ENCODE measurements at regions not wholly inside any gene's neighbourhood (a gene's known extent, or its start where the extent isn't known, plus 50 kb on each side); places are given as distances from the start of the nearest gene placed in this dataset.

DNA sequence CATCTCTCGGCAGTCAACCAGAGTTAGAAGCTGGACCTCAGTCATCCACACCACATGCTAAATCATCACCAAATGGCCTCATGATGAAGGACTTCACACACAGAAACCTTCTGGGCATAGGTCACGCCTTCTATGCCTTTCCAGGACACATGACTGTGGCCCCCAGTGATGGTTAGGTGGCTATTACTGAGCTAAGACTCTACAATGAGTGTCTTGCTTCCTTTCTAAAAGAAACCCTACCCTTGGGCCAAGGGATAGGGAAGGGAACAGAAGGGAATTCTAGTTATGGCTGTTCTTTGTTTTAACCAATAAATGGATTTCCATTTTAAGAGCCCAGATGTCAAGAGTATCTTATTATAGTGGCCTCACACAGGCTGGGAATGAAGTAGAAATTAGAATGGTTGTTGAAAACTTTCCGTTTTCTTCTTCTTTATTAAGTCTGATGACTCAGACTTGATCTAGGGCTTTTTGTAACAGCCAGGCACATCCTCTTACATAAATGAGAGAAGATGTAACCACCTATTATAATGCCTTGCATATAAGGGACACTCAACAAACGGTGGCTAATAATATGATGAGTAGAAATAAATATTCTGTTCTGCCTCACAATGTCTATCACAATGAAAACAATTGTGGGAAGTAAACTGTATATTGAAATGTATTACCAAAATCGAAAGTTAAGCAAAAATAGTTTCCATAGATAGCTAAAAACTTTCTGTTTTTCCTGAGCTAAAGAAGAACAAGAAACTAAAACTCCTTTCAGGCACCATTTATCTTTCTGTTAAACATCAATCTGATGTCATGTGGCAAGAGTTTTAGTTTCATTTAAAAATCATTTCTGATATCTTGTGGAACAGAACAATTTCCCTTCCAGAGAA is 62.5 kb upstream of the TOMM7 start:
- H3K4me3 ChIP-seq (replicated peaks; ENCODE audit: low read depth, low read length) = no peak overlapping the region
- TF ChIP-seq, protein P1, sequence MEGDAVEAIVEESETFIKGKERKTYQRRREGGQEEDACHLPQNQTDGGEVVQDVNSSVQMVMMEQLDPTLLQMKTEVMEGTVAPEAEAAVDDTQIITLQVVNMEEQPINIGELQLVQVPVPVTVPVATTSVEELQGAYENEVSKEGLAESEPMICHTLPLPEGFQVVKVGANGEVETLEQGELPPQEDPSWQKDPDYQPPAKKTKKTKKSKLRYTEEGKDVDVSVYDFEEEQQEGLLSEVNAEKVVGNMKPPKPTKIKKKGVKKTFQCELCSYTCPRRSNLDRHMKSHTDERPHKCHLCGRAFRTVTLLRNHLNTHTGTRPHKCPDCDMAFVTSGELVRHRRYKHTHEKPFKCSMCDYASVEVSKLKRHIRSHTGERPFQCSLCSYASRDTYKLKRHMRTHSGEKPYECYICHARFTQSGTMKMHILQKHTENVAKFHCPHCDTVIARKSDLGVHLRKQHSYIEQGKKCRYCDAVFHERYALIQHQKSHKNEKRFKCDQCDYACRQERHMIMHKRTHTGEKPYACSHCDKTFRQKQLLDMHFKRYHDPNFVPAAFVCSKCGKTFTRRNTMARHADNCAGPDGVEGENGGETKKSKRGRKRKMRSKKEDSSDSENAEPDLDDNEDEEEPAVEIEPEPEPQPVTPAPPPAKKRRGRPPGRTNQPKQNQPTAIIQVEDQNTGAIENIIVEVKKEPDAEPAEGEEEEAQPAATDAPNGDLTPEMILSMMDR (IDR thresholded peaks at IDR 0.05; ENCODE audit: low read length, missing control alignments) = no peak
- no peak for DNase-seq (ENCODE audit: low read depth)

DNA sequence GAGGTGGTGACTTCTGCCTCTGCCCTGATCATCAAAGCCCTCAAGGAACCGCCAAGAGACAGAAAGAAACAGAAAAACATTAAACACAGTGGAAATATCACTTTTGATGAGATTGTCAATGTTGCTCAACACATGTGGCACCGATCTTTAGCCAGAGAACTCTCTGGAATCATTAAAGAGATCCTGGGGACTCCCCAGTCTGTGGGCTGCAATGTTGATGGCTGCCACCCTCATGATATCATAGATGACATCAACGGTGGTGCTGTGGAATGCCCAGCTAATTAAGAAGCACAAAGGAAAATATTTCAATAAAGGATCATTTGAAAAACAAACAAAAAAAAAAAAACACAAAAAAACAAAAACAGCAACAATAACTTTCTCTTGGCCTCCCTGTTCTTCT is 59.5 kb upstream of the TOMM7 start:
- TF ChIP-seq, protein P1 (IDR thresholded peaks at IDR 0.05; ENCODE audit: low read length, missing control alignments) = no peak
- no peak for DNase-seq (ENCODE audit: low read depth)
- no peak overlapping the region for H3K4me3 ChIP-seq (replicated peaks; ENCODE audit: low read depth, low read length)

- no peak for DNase-seq (ENCODE audit: low read depth)
- H3K4me3 ChIP-seq (replicated peaks; ENCODE audit: low read depth, low read length) = no peak overlapping the region
- TF ChIP-seq, protein P1 (IDR thresholded peaks at IDR 0.05; ENCODE audit: low read length, missing control alignments) = no peak
Observed at GRCh38 chr7:22879709-22880306, 57.2 kb upstream of the TOMM7 start.

- no peak overlapping the region for H3K4me3 ChIP-seq (replicated peaks; ENCODE audit: low read depth, low read length)
- DNase-seq (ENCODE audit: low read depth) = no peak
- TF ChIP-seq, protein P1 (IDR thresholded peaks at IDR 0.05; ENCODE audit: low read length, missing control alignments) = no peak
Observed at GRCh38 chr7:22879280-22879679, 56.6 kb upstream of the TOMM7 start.

- TF ChIP-seq, protein P1 (IDR thresholded peaks at IDR 0.05; ENCODE audit: low read length, missing control alignments) = no peak
- no peak for DNase-seq (ENCODE audit: low read depth)
- no peak overlapping the region for H3K4me3 ChIP-seq (replicated peaks; ENCODE audit: low read depth, low read length)
Observed at GRCh38 chr7:22876986-22877729, 54.5 kb upstream of the TOMM7 start.

GRCh38 chr7:22875470-22875869 is 52.8 kb upstream of the TOMM7 start:
- TF ChIP-seq, protein P1 (IDR thresholded peaks at IDR 0.05; ENCODE audit: low read length, missing control alignments) = no peak
- DNase-seq (ENCODE audit: low read depth) = no peak
- H3K4me3 ChIP-seq (replicated peaks; ENCODE audit: low read depth, low read length) = no peak overlapping the region

All from fibroblast of pulmonary artery (primary cell).